GM12878 (cell line): ENCODE measurements at regions not wholly inside any gene's neighbourhood (a gene's known extent, or its start where the extent isn't known, plus 50 kb on each side); places are given as distances from the start of the nearest gene placed in this dataset.

Source experiments
- ATAC-seq: fragments of 200-7000 bp; cut with Tn5 transposase; 3 replicates; pipeline ENCODE4 v1.9.1; 2020; ENCODE audit warnings: mild to moderate bottlenecking, moderate library complexity
- BruUV-seq: library from RNA; stranded (reverse); fragments of 400-500 nt; replicated peaks from 2 replicates; lab custom pipeline; 2021; lab: Mats Ljungman, UMichigan
- CTCF ChIA-PET: fragments of 300-600 bp; sonication (Branson Sonifier 250); formaldehyde crosslinking; extraction: SDS; loops from one replicate; lab custom pipeline; 2021; ENCODE audit warnings: inconsistent platforms; lab: Yijun Ruan, JAX
- POLR2A ChIA-PET: fragments of 350-600 bp; formaldehyde crosslinking; extraction: SDS; loops from one replicate; lab custom pipeline; 2021; ENCODE audit warnings: inconsistent platforms; lab: Charles Lee
- RAD21 ChIA-PET: fragments of 300-600 bp; sonication (Branson Sonifier 250); formaldehyde crosslinking; loops from one replicate; lab custom pipeline; 2023; ENCODE audit warnings: antibody characterized with exemption; ENCODE audit not compliant: unreplicated experiment; lab: Charles Lee
- SMC1A ChIA-PET: fragments of 300-600 bp; sonication (Branson Sonifier 250); formaldehyde crosslinking; loops from one replicate; lab custom pipeline; 2023; ENCODE audit not compliant: unreplicated experiment, uncharacterized antibody; lab: Charles Lee
- DNase-seq: peaks from one replicate; pipeline ENCODE4 v3.0.0-alpha.2; 2011; ENCODE audit warnings: low read depth, low spot score
- FAIRE-seq: peaks from 3 replicates; lab custom pipeline; 2011; peaks lifted over from hg19 to GRCh38; lab: Jason Lieb, UNC
- H2AFZ ChIP-seq: 2 replicates; pipeline ENCODE4 v1.6.0; 2011; ENCODE audit warnings: low read depth, low read length, control low read depth; ENCODE audit not compliant: control insufficient read depth
- H3K27ac ChIP-seq: 2 replicates; pipeline ENCODE4 v1.5.1; 2011; ENCODE audit warnings: control low read depth; ENCODE audit not compliant: control insufficient read depth, insufficient read depth
- H3K27me3 ChIP-seq, 2 experiments: replicated peaks in 1 of 2; 2 replicates each; pipeline versions ENCODE4 v1.6.0 to v1.6.1; 2011; ENCODE audit warnings: low read length in 1 of 2; ENCODE audit not compliant: control insufficient read depth in 2 of 2, insufficient read depth in 2 of 2
- H3K36me3 ChIP-seq, 2 experiments: 2 replicates each; pipeline ENCODE4 v1.5.1; 2011; ENCODE audit warnings: low read length in 1 of 2; ENCODE audit not compliant: control insufficient read depth in 2 of 2, insufficient read depth in 2 of 2
- H3K4me1 ChIP-seq: 2 replicates; pipeline ENCODE4 v1.6.1; 2011; ENCODE audit warnings: mild to moderate bottlenecking, low read length, moderate library complexity, mixed read lengths; ENCODE audit not compliant: control insufficient read depth, insufficient read depth
- H3K4me2 ChIP-seq: 2 replicates; pipeline ENCODE4 v1.6.0; 2011; ENCODE audit warnings: control low read depth; ENCODE audit not compliant: control insufficient read depth, insufficient read depth
- H3K4me3 ChIP-seq: fragments of 200-600 bp; sonication (generic); 2 replicates; pipeline ENCODE4 v1.5.1; 2016
- H3K79me2 ChIP-seq: 2 replicates; pipeline ENCODE4 v1.6.0; 2011; ENCODE audit warnings: low read length; ENCODE audit not compliant: control insufficient read depth, insufficient read depth
- H3K9ac ChIP-seq: 2 replicates; pipeline ENCODE4 v1.8.0; 2011; ENCODE audit warnings: low read length, control low read depth, mixed read lengths; ENCODE audit not compliant: control insufficient read depth, insufficient read depth
- H3K9me3 ChIP-seq: replicated peaks from 3 replicates; pipeline ENCODE4 v1.5.1; 2011; ENCODE audit warnings: mild to moderate bottlenecking, low read length; ENCODE audit not compliant: control insufficient read depth, insufficient read depth
- H4K20me1 ChIP-seq: 2 replicates; pipeline ENCODE4 v1.6.0; 2011; ENCODE audit not compliant: control insufficient read depth, insufficient read depth
- ATF3 ChIP-seq: IDR thresholded peaks from 2 replicates; pipeline ENCODE4 v1.6.1; 2011; ENCODE audit warnings: low read depth, mild to moderate bottlenecking, low read length, moderate library complexity, borderline replicate concordance; ENCODE audit errors: extremely low read depth
- CBFB ChIP-seq: IDR thresholded peaks from 2 replicates; pipeline ENCODE4 v1.6.1; 2016; ENCODE audit warnings: antibody characterized with exemption, low read depth
- CREB1 ChIP-seq: IDR thresholded peaks from 2 replicates; pipeline ENCODE4 v1.6.1; 2012; ENCODE audit warnings: low read depth, mild to moderate bottlenecking, inconsistent platforms
- EP300 ChIP-seq, 2 experiments: fragments of 150-350 bp in 1 of 2; IDR thresholded peaks; 2 replicates each; pipeline ENCODE4 v1.6.1; 2011 to 2012; ENCODE audit warnings: low read depth in 2 of 2, low read length in 2 of 2, borderline replicate concordance in 1 of 2, improper control_type of control experiment in 1 of 2, inconsistent platforms in 1 of 2; ENCODE audit not compliant: control insufficient read depth in 1 of 2
- HDGF ChIP-seq: fragments of 450-650 bp; IDR thresholded peaks from 2 replicates; pipeline ENCODE4 v1.6.1; 2016; ENCODE audit warnings: antibody characterized with exemption
- IRF3 ChIP-seq: fragments of 450-650 bp; IDR thresholded peaks from 2 replicates; pipeline ENCODE4 v1.6.1; 2014; ENCODE audit warnings: mild to moderate bottlenecking
- MAX ChIP-seq: IDR thresholded peaks from 2 replicates; pipeline ENCODE4 v1.6.1; 2012; ENCODE audit warnings: low read depth, low read length, improper control_type of control experiment
- NFXL1 ChIP-seq: fragments of 450-650 bp; IDR thresholded peaks from 2 replicates; pipeline ENCODE4 v1.6.1; 2017; ENCODE audit warnings: antibody characterized with exemption, mild to moderate bottlenecking, borderline replicate concordance
- NRF1 ChIP-seq: conservative IDR thresholded peaks from 2 replicates; pipeline ENCODE4 v1.6.1; 2011; ENCODE audit warnings: mild to moderate bottlenecking, low read depth, low read length, improper control_type of control experiment
- RUNX3 ChIP-seq: IDR thresholded peaks from 2 replicates; pipeline ENCODE4 v1.6.1; 2012; ENCODE audit warnings: low read length, inconsistent platforms
- STAT1 ChIP-seq: fragments of 450-650 bp; conservative IDR thresholded peaks from 2 replicates; pipeline ENCODE4 v1.6.1; 2014; ENCODE audit warnings: antibody characterized with exemption, mild to moderate bottlenecking
- SUZ12 ChIP-seq: fragments of 200-600 bp; sonication (generic); IDR thresholded peaks from one replicate; pipeline ENCODE4 v1.6.1; 2018; ENCODE audit warnings: antibody characterized with exemption, mild to moderate bottlenecking; ENCODE audit not compliant: unreplicated experiment
- WGBS: methylation state at CpG from one replicate; pipeline ENCODE4 v1.1.6; 2016; ENCODE audit warnings: low lambda C conversion rate; ENCODE audit not compliant: insufficient replicate concordance, insufficient coverage; ENCODE audit errors: missing lambda C conversion rate; 5-methylcytosine and 5-hydroxymethylcytosine counted together
- in situ Hi-C: fragments of 300-500 bp; cut with MboI; formaldehyde crosslinking; loops from 9 replicates; pipeline ENCODE4 v1.14.3; 2018; ENCODE audit warnings: mixed read lengths
- intact Hi-C: fragments of 100-400 bp; cut with micrococcal nuclease; formaldehyde crosslinking; loops from one replicate; pipeline ENCODE4 v1.14.2; 2022; ENCODE audit not compliant: unreplicated experiment

- Histone ChIP-seq H3K79me2 (no peaks in the 10 kb centered on the region), H3K27me3 (no peaks in the 10 kb centered on the region), H3K27ac (no peak overlapping the region), H4K20me1 (no peaks in the 10 kb centered on the region), H3K4me3 (no peak overlapping the region), H2AFZ (no peak overlapping the region), H3K36me3 (no peaks in the 10 kb centered on the region), H3K9me3 (no peaks in the 10 kb centered on the region), H3K4me2 (no peak overlapping the region), H3K9ac (no peak overlapping the region), H3K4me1 (no peaks in the 10 kb centered on the region)
- WGBS = 40% methylated on average over 3 of the region's 3 CpGs
- POLR2A ChIA-PET = no interaction called here
- FAIRE-seq (no peak), DNase-seq (no peak), ATAC-seq (no peak)
- no TSS peak for BruUV-seq
- in situ Hi-C loops = no loop called here
- RAD21 ChIA-PET = no interaction called here
- TF ChIP-seq RUNX3 (peak; percentile 38; the same call in 1 of the 2 replicates), CBFB (no peak)
- SMC1A ChIA-PET = no interaction called here
- CTCF ChIA-PET = no interaction called here
- intact Hi-C loops = no loop called here
Observed at GRCh38 chr16:75996491-75996890, 270.2 kb upstream of the CPHXL start.

GRCh38 chr16:75997606-75998005 lies 271.3 kb upstream of the CPHXL start:
- SMC1A ChIA-PET = no interaction called here
- WGBS = 62% methylated on average over 6 of the region's 6 CpGs
- H3K4me2 ChIP-seq = no peak overlapping the region

More at GRCh38 chr16:75997606-75998005, 271.3 kb upstream of the CPHXL start:
- ChIA-PET CTCF (no interaction called here), POLR2A (no interaction called here), RAD21 (no interaction called here)
- Histone ChIP-seq H2AFZ (no peak overlapping the region), H3K27ac (no peak overlapping the region), H3K4me1 (no peaks in the 10 kb centered on the region), H3K9ac (no peak overlapping the region), H3K4me3 (no peak overlapping the region), H3K27me3 (no peaks in the 10 kb centered on the region), H3K36me3 (no peaks in the 10 kb centered on the region), H3K9me3 (no peaks in the 10 kb centered on the region), H3K79me2 (no peaks in the 10 kb centered on the region), H4K20me1 (no peaks in the 10 kb centered on the region)
- intact Hi-C loops (no loop called here), in situ Hi-C loops (no loop called here)
- TF ChIP-seq SUZ12 (no peak), MAX (no peak), ATF3 (no peak), NRF1 (no peak), CREB1 (no peak), EP300 (IDR thresholded peaks at IDR 0.05; ENCODE audit: borderline replicate concordance in 1 of 2, control insufficient read depth in 1 of 2, low read depth in 2 of 2, low read length in 2 of 2) (no peak), HDGF (no peak), STAT1 (no peak), IRF3 (no peak), NFXL1 (no peak)
- DNase-seq (no peak), ATAC-seq (no peak), FAIRE-seq (no peak)
- BruUV-seq = no TSS peak
